Transverse colon (tissue), 4 donors: ENCODE measurements at regions not wholly inside any gene's neighbourhood (a gene's known extent, or its start where the extent isn't known, plus 50 kb on each side); places are given as distances from the start of the nearest gene placed in this dataset.

Source experiments
- POLR2A ChIP-seq: fragments of 450-650 bp; IDR thresholded peaks from one replicate; pipeline ENCODE4 v1.6.1; 2016; ENCODE audit warnings: antibody characterized with exemption, mild to moderate bottlenecking, moderate library complexity
- POLR2AphosphoS5 ChIP-seq, 3 donors: sonication (generic); formaldehyde crosslinking; IDR thresholded peaks; one replicate each; pipeline ENCODE4 v1.6.1; 2016; ENCODE audit warnings: antibody characterized with exemption in 3 of 3
- TF ChIP-seq, protein P1 (sequence below), 5 experiments: fragments of 200-600 bp in 3 of 5; fragments of 450-650 bp in 2 of 5; sonication (generic) in 3 of 5; IDR thresholded peaks; 1 replicate in 2 of 5; 2 replicates in 3 of 5; pipeline ENCODE4 v1.5.1; 2016 to 2017; ENCODE audit warnings: antibody characterized with exemption in 5 of 5, inconsistent platforms in 3 of 5, mild to moderate bottlenecking in 2 of 5, moderate library complexity in 1 of 5

DNA sequence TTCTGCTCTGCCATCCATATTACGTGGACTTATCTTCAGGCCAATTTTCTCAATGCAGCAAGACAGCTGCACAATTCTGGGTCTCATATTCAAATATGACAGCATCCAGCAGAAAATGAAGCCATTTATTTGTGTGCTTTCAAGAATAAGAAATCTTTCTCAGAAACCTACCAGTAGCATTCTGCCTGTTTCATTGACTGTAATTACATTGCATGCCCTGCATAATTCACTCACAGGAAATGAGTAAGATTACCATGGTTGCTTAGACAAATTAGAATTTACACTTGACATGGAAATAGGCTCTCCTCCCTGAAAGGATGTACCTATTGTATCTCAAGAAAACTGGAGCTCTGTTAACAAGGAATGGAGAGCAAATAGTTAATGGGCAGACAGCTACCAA is 346.6 kb upstream of the DCBLD2 start:
- TF ChIP-seq, protein P1, sequence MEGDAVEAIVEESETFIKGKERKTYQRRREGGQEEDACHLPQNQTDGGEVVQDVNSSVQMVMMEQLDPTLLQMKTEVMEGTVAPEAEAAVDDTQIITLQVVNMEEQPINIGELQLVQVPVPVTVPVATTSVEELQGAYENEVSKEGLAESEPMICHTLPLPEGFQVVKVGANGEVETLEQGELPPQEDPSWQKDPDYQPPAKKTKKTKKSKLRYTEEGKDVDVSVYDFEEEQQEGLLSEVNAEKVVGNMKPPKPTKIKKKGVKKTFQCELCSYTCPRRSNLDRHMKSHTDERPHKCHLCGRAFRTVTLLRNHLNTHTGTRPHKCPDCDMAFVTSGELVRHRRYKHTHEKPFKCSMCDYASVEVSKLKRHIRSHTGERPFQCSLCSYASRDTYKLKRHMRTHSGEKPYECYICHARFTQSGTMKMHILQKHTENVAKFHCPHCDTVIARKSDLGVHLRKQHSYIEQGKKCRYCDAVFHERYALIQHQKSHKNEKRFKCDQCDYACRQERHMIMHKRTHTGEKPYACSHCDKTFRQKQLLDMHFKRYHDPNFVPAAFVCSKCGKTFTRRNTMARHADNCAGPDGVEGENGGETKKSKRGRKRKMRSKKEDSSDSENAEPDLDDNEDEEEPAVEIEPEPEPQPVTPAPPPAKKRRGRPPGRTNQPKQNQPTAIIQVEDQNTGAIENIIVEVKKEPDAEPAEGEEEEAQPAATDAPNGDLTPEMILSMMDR (IDR thresholded peaks at IDR 0.05) = no peak
- no peak for TF ChIP-seq POLR2AphosphoS5 (IDR thresholded peaks at IDR 0.05)
- TF ChIP-seq POLR2A = no peak
